D721Med (cell line): ENCODE measurements at regions not wholly inside any gene's neighbourhood (a gene's known extent, or its start where the extent isn't known, plus 50 kb on each side); places are given as distances from the start of the nearest gene placed in this dataset.

Experiments
- DNase-seq: peaks from one replicate; pipeline ENCODE4 v3.0.0; 2011; ENCODE audit warnings: low spot score; ENCODE audit not compliant: insufficient read length
- FAIRE-seq: peaks from 2 replicates; lab custom pipeline; 2011; peaks lifted over from hg19 to GRCh38; lab: Jason Lieb, UNC
- CTCF ChIP-seq: IDR thresholded peaks from 2 replicates; pipeline ENCODE4 v1.5.1; 2012; ENCODE audit warnings: mild to moderate bottlenecking, control low read depth; ENCODE audit not compliant: insufficient read depth; ENCODE audit errors: missing control alignments

DNA sequence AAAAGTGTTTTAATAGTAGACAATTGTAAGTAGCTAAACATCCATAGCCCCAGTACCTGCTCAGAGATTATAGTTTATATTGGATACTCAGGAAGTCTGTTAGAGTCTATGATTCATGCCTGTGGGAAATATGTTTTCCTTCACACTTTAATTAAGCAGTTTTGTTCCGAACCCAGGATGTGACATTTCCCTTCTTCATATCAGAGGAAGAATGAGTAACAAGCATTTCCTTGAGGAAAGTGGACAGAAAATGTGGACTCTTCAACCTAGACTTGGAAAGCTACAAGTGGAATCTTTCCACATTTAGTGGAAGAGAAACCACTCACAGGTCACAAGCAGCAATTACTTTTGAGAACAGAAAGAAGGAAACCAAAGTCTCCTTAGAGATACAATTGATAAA, 419.4 kb downstream of the C4orf33 start:
- DNase-seq: no peak
- FAIRE-seq: no peak
- TF ChIP-seq CTCF: no peak

- no peak for DNase-seq
- FAIRE-seq: peak; percentile 91
Observed at GRCh38 chr4:129526812-129527211, 430.9 kb downstream of the C4orf33 start.

DNA sequence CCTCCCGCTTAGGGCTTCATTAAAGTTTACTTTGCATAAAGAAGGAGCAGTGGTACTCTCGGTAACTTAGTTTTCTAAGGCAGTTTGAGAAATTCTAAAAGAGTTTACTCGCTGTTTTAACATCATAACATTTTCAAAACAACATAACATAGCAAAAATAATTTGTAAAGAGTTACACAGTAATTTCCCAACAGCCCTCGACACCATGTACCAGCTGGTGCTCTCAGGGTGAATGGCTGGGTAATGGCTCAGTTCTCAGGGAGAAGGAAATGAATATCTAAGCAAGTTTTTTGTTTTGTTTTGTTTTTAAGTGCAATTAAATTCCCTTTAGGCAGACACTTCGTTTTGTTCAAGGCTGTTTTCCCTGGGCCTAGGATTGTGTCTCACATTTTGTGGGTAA, 435.3 kb downstream of the C4orf33 start:
- DNase-seq (no peak), FAIRE-seq (no peak)
- TF ChIP-seq CTCF: no peak

More at GRCh38 chr4:129526812-129527211, 430.9 kb downstream of the C4orf33 start:
- TF ChIP-seq CTCF: peak; percentile 61

DNA sequence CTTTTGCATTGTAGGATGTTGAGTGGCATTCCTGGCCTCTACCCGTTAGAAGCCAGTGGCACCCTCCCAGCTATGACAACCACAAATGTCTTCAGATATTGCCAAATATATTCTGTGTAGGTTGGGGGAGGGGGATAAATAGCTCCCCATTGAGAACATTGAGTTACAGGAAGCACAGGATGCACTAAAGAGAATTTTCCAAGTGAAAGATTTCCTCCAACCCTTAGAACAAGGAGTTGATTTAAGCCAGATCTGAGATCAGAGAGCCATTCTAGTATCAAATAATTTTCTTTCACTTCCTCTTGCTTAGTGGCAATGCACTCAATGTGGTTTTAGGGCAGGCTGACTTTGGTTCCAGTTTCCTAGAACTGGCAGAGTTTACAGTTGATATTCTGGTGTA, 436.6 kb downstream of the C4orf33 start:
- FAIRE-seq: no peak
- no peak for DNase-seq
- no peak for TF ChIP-seq CTCF

DNA sequence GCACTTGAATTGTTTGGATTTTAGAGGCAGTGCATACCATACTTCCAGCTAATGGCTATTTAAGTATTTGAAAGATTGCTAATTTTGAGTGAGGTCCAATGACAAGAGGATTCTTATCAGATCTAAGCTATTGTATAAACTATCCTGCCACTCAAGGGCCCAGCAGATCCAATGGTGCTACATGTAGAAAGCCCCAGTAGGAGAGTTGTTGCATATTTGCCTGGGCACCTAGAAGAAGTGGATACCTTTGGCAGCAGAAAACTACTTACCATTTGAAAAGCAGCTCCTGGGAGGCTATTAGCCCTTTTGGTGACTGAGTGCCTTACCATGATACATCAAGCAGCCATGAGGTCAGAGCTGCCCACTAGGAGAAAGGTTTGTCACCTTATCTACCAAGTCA, 447.3 kb downstream of the C4orf33 start:
- FAIRE-seq (no peak), DNase-seq (no peak)
- no peak for TF ChIP-seq CTCF

DNA sequence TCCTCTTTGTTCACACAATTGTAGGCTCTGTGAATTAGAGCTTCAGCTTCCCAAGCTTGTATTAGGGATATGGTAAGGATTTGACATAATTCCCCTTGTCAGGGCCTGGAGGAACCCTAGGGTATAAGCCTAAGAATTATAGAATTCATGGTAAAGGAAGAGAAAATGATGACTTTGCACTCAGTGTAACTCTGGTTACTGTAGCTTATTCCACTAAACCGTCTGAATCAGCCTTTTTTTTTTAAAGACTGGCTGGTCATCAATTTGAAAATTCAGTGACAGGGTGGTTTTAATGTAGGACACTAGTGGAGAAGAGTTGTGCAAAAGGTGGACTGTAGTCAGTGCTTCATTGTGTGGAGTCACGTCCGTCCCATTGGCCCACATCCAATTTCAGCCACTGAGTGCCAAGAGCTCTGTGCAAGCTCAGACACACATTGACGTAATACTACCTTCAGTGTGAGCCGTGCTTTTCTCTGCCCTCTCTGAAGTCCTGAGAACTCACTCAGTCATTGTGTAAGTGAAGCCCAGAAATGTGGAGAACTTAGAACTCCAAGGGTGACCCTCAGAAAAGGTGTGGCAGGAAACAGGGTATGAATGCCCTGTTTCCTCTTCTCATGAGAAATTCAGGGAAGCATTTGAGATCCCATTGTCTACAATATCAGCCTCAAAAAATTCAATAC, 449.8 kb downstream of the C4orf33 start:
- DNase-seq (no peak), FAIRE-seq (no peak)
- TF ChIP-seq CTCF: no peak

DNA sequence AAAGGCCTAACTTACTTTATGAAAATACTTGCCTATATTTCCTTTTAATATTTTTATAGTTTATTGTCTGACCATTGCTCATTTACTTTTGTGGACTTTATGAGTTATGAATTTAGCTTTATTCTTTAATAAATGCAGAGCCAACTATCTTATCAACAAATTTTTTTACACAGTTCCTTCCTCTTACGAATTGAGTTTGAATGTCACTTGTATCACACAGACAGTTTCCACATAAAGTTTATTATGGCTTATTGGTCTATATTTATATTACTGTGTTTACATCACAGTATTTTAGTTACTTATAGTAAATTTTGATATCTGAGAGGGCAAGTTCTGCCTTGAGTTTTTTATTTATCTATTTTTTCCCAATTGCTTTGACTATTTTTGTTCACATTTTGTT, 450.6 kb downstream of the C4orf33 start:
- FAIRE-seq (no peak), DNase-seq (no peak)
- TF ChIP-seq CTCF: no peak
